ENCODE measurements at regions not wholly inside any gene's neighbourhood (a gene's known extent, or its start where the extent isn't known, plus 50 kb on each side); places are given as distances from the start of the nearest gene placed in this dataset.
"Not testable (repeated sequence)": the region's sequence is repeated elsewhere in the genome, so short reads cannot be mapped to it uniquely, and the experiment has no call there.

DNA sequence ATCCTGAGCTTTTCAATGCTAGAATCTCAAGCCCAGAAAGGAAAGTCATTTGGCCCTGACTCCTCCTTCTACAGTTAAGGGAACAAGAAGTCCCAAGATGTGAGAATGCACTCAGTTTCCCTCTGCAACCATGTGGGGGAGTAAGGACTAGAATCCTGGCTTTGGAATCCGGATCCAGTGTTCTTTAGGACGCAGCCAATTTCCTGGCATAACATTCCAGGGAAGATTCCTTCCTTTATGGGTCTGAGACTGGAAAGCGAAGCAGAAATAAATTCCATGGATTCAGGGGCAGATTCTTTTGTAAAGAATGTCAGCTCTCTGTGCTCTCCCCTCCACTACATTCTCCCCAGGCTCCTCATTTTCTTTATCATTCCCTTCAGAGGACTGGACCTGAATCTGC, 151.8 kb upstream of the SOX14 start:
- no peak for DNase-seq (ENCODE audit: low spot score)

DNA sequence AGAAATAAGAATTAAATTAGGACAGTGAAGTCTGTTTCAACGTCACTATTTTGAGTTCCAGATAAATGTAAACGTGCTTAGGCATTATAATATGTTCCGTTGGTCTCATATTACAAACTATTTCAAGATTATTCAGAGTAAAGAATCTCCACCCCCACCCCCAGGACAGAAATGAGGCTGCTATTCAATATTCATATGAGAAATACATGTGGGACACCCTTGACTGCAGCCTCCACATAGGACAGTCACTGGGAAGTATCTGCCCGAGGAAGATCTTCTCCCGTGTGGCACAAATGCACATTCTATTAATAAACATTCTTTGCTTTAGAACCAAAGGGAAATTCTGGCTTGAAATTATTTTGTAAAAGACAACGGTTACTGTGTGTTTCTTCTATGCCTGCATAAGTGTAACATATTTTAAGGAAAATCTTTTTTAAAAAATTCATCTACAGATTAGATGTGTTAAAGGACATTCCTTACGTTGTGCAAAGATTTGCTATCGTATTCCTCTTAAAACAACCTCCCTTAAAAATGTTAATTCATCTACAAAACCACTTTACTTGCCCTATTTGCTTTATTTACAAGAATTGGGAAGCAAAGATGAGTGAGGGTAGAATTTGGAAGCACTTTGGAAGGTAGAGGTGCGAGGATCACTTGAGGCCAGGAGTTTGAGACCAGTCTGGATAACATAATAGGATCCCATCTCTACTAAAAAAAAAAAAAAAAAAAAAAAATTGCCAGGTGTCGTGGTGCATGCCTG, 148.3 kb upstream of the SOX14 start:
- DNase-seq (ENCODE audit: low spot score) = no peak

DNA sequence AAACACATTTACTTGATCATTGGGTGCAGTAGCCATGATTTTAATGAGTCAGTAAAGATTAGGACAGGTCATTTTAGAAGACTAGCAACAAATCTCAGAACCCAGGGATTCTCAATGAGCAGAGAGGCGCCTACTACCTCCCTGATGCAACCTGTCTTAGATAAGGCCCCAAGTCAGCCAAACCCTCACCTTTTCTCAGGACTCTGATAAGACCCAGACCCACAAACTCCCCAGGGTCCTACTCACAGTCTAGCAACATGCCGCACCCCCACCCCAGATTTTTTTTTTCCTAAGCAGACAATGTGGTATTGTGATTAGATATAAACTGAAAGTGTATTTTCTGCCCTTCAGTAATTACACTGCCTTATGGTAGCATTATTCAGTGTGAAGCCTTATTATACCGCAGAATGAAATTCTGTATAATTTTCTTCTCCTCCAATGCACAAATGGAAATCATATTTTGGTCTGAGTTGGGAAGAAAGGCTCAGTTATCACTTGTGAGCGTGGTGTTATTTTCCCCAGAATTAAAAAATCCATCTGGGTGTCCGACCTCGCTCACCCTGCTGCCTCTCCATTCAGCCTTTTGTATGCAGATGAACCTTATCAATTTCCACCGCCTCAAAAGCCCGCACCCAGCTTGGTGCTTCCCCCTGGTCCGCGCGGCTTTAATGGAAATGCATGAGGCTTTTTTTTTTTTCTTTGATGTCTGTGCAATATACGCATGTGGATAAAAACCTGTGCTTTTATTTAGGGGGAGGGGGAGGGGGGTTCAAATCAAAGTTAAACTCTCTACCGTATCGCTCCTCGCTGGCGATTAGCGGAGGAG, 122.0 kb upstream of the SOX14 start:
- DNase-seq (ENCODE audit: low spot score) = no peak

DNA sequence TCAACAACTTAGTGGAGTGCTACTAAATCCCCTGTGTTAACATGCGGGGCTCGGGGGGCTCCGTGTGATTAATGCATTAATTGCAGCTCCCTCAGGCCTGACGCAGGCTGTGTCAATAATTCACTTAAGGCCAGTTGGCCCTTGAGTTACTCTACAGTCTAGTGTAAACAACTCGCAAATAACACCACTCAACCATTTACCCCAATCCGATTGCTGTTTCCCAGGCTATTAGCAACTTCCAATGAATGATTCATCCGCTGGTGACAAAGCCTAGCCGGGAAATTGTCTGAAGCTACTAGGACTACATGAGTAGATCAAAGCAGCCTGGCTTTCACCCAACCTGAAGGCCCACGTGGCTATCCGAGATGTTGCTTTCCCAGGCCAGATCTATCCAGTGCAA, 121.3 kb upstream of the SOX14 start:
- DNase-seq (ENCODE audit: low spot score) = no peak

DNA sequence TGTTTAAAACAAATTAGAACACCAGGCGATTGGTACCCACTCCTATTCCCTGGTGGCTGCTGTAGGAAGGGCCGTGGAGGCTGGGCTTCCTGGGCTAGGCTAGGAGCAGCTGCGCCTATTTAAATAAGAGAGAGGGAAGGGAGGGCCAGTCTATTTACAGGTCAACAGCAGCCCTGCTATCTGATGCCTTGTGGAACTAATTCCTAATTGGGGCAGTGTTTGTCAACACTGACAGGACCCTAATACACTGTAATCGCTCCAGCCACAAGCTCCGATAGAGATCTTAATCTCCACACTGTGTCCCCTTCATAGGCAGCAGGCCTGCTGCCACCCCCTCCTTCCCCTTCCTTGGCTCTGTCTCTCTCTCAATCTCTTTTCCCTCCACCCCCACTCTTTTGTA, 116.9 kb upstream of the SOX14 start:
- no peak for DNase-seq (ENCODE audit: low spot score)

DNA sequence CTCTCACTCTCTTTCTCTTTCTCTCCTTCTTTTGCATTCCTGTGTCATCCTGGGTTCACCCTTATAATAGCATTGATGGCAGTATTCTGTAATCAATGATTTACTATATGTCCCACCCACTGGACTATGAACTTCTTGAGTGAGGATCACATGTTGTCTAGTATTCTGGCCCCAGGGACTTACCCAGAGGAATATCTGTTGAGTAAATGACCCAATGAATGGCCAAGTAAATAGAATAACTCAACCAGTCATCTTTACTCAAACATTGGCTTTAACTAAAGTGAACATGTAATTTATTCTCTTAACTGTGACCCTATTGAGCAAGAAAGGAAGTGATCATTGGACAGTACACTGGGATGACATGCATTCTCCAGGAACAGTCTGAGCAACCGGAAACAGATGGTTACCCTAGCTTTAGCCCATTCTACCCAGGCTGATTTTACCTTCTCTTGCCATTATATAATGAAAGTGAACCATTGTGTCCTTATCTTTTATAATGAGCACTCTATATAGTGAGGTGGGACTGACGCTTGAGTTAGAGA, 94.5 kb upstream of the SOX14 start:
- no peak for DNase-seq (ENCODE audit: low spot score)

DNA sequence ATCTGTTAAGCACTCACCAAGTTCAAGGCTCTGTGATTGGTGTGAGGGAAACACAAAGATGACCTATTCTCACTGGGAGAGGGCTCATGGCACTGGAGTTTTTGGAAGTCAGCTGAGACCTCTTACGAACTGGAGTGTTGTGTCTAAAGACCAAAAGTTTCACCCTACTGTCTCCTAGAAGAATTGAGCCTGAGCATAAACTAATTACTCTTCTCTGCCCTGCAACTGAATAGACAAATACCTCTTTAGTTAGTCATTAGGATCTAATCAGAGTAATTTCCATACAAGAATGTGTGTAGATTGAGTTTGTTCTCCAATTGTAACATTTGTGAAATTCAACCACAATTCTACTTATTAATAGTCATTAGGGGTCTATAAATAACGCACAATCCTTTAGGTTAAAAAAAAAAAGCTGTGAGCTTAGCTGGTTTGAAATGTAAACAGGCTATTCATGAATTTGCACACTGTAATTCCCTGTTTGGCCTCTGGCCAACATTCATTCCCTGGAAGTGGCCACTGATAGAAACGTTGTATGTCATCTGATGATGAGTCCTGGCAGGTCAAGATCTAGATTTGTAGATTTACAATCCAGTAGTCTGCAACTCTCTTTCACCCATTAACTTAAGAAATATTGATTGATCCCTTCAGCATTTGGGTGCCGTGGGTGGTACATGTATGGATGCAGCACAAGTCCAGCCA, 76.8 kb upstream of the SOX14 start:
- DNase-seq (ENCODE audit: low spot score) = no peak

DNA sequence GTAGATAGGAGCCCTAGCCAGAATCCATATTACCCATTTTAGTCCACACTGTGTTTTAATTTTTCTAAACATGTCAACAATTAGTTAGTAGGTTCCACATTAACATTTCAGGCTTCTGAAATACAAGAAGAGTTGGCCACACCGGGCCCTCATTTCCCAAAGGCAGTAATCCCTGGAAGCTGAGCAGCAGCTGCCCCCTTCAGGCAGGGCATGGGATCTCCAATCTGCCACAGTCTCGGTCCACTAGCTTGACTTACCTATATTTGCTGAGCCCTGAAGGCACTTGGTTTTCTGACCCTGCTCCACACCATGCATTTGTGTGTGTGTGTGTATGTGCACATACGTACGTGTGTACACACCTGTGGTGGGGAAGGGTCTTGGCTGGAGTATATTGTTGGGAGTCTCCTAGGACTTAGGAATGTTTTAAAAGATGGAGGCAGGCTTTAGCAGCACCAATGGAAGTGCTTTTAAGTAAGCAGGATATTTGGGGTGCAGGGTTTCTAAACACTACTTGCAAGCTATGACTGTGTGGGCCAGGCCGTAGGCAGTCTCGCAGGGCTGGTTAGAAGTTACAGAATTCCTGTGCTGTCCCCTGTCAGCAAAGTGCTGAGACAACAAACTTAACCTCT, 71.2 kb upstream of the SOX14 start:
- DNase-seq (ENCODE audit: low spot score) = peak; percentile 16

DNA sequence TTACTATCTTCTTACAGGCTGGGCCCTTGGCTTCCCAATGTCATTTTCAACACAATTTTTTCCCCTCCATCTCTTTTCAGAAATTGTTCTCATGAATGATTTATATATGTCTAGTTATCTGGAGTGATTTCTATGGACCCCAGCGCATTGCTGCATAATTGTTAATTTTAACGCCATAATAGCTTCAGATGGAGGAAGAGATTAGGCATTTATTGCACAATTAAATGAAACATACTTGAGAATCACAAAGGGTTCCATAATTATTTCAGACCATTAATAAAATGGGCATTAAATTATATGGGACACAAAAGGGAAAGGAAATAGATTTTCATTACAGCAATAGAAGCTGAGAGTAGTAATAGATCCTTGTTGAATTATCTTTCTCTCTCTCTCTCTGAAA, 70.3 kb upstream of the SOX14 start:
- DNase-seq (ENCODE audit: low spot score) = no peak

DNA sequence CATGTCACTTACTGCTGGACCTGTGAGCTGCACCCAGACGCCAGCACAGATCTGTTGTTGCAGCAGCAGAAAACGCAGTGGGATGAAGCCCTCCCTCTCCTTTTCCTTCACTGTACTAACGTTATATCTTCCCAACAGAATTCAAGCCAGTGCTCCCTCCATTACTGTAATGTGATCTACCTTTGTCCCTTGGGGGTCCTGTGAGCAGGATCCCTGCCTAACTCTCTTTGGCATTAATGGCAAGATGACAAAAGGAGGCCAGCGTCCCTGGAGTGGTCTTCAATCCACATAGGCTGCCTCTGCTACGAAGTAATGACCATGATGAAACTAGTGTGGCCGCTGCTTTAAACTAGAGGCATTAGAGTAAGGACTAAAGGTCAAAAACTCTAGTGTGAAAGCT, 69.3 kb upstream of the SOX14 start:
- no peak for DNase-seq (ENCODE audit: low spot score)

DNA sequence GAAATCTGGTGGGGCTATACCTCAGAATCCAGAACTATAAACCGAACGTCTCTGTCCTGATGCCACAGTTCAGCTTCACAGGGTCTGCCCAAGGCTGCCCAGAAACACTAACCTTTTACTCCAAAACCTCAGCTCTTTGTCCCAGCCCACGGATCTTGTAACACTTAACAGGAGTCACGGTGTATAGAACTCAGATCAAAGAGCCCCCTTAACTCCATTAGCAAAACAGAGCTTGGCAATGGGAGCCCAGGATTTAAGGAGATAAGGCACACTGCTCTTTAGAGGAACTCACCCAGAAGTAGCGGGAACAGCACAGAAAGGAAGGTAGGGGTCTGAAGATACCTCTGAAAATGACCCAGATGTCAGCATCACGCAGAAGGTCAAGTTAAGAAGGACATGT, 68.8 kb upstream of the SOX14 start:
- DNase-seq (ENCODE audit: low spot score) = no peak

DNA sequence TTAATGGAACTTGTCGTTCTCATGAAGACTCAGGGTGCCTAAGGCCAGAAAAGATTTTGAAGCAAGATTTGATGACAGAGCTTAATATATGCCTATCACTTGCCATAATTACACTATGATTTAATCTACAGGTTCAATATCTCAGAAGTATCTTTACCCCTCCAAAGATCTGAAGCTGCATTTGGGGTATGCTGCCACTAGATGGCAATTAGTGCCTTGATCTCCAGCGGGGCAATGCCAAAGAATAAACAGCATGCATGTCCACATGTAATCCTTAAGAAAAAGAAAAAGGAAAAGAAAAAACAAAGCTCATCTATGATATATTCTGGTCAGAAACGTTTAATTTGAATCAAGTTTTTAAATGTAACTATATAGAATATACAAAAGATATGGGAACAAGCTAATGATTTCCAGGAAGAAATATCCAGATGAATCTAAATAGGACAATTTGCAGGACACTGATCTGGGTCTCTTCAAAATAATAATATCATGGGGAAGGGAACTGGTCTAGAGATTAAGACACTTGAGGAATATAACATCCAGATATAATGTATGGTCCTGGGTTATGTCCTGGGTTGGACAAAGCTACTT, 55.0 kb upstream of the SOX14 start:
- DNase-seq (ENCODE audit: low spot score) = peak; percentile 5

DNA sequence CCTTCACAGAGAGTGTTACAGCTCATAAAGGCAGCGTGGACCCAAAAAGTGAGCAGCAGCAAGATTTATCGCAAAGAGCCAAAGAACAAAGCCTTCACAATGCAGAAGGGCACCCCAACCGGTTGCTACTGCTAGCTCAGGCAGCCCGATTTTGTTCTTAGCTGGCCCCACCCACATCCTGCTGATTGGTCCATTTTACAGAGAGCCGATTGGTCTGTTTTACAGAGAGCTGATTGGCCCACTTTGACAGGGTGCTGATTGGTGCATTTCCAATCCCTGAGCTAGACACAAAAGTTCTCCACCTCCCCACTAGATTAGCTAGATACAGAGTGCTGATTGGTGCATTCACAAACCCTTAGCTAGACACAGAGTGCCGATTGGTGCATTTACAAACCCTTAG, 50.1 kb upstream of the SOX14 start:
- not testable (repeated sequence) for DNase-seq (ENCODE audit: low spot score)

All from kidney capillary endothelial cell (primary cell).